Mesenchymal stem cell (in vitro differentiated cells and primary cell): ENCODE measurements at regions not wholly inside any gene's neighbourhood (a gene's known extent, or its start where the extent isn't known, plus 50 kb on each side); places are given as distances from the start of the nearest gene placed in this dataset.

Source experiments
- DNase-seq: peaks from one replicate; pipeline ENCODE4 v3.0.0-alpha.2; 2013
- H2AFZ ChIP-seq: one replicate; pipeline ENCODE4 v1.6.1; 2013; ENCODE audit warnings: low read depth, mild to moderate bottlenecking, control low read depth, inconsistent platforms, low read length, moderate library complexity
- H2AK5ac ChIP-seq: 2 replicates; pipeline ENCODE4 v1.6.1; 2013; ENCODE audit warnings: low read length, moderate library complexity, mild to moderate bottlenecking, inconsistent platforms; ENCODE audit not compliant: severe bottlenecking
- H2BK120ac ChIP-seq: one replicate; pipeline ENCODE4 v1.6.1; 2013; ENCODE audit warnings: low read depth, mild to moderate bottlenecking, inconsistent platforms, low read length, moderate library complexity
- H2BK12ac ChIP-seq, 2 experiments: one replicate each; pipeline ENCODE4 v1.6.1; 2013; ENCODE audit warnings: inconsistent platforms in 2 of 2, low read length in 2 of 2, mild to moderate bottlenecking in 2 of 2, moderate library complexity in 2 of 2, control low read depth in 1 of 2
- H2BK15ac ChIP-seq: one replicate; pipeline ENCODE4 v1.6.1; 2013; ENCODE audit warnings: mild to moderate bottlenecking, low read depth, inconsistent platforms; ENCODE audit not compliant: poor library complexity, severe bottlenecking
- H2BK5ac ChIP-seq: 2 replicates; pipeline ENCODE4 v1.6.1; 2013; ENCODE audit warnings: low read depth, mild to moderate bottlenecking, low read length, control low read depth, inconsistent platforms; ENCODE audit not compliant: poor library complexity, severe bottlenecking
- H3K14ac ChIP-seq, 2 experiments: one replicate each; pipeline ENCODE4 v1.6.1; 2013; ENCODE audit warnings: inconsistent platforms in 2 of 2, low read length in 2 of 2, control low read depth in 1 of 2, mild to moderate bottlenecking in 1 of 2, moderate library complexity in 1 of 2
- H3K18ac ChIP-seq, 2 experiments: one replicate each; pipeline ENCODE4 v1.6.1; 2013; ENCODE audit warnings: inconsistent platforms in 2 of 2, low read length in 2 of 2, control low read depth in 1 of 2, low read depth in 1 of 2, mild to moderate bottlenecking in 1 of 2
- H3K23ac ChIP-seq, 2 experiments: one replicate each; pipeline ENCODE4 v1.6.1; 2013; ENCODE audit warnings: inconsistent platforms in 2 of 2, low read length in 2 of 2, mild to moderate bottlenecking in 2 of 2, moderate library complexity in 2 of 2, control low read depth in 1 of 2
- H3K27ac ChIP-seq: 2 replicates; pipeline ENCODE4 v1.5.1; 2013; ENCODE audit warnings: mild to moderate bottlenecking, moderate library complexity, low read length, control low read depth, inconsistent platforms; ENCODE audit not compliant: poor library complexity, severe bottlenecking
- H3K27me3 ChIP-seq, 2 experiments: 2 replicates each; pipeline versions ENCODE4 v1.6.1 to v1.7.0; 2013; ENCODE audit warnings: low read length in 2 of 2, mild to moderate bottlenecking in 2 of 2, moderate library complexity in 2 of 2, control low read depth in 1 of 2, inconsistent platforms in 1 of 2; ENCODE audit not compliant: control insufficient read depth in 1 of 2, insufficient read depth in 1 of 2
- H3K36me3 ChIP-seq, 2 experiments: 2 replicates each; pipeline versions ENCODE4 v1.6.1 to v1.7.0; 2013; ENCODE audit warnings: low read length in 2 of 2, control low read depth in 1 of 2, inconsistent platforms in 1 of 2, low read depth in 1 of 2, mild to moderate bottlenecking in 1 of 2; ENCODE audit not compliant: insufficient read depth in 2 of 2, control insufficient read depth in 1 of 2
- H3K4ac ChIP-seq, 2 experiments: one replicate each; pipeline ENCODE4 v1.6.1; 2013; ENCODE audit warnings: inconsistent platforms in 2 of 2, low read length in 2 of 2, mild to moderate bottlenecking in 2 of 2, moderate library complexity in 2 of 2, control low read depth in 1 of 2, low read depth in 1 of 2
- H3K4me1 ChIP-seq: 2 replicates; pipeline ENCODE4 v1.6.1; 2013; ENCODE audit warnings: low read depth, low read length, control low read depth; ENCODE audit not compliant: control insufficient read depth, insufficient read depth
- H3K4me2 ChIP-seq: 2 replicates; pipeline ENCODE4 v1.6.1; 2013; ENCODE audit warnings: low read length, mild to moderate bottlenecking, inconsistent platforms; ENCODE audit not compliant: poor library complexity, severe bottlenecking
- H3K4me3 ChIP-seq, 2 experiments: 2 replicates each; pipeline versions ENCODE4 v1.5.1 to v1.7.0; 2013; ENCODE audit warnings: low read length in 2 of 2, mild to moderate bottlenecking in 2 of 2, control low read depth in 1 of 2, low read depth in 1 of 2; ENCODE audit not compliant: insufficient read depth in 1 of 2
- H3K79me1 ChIP-seq: replicated peaks from 2 replicates; pipeline ENCODE4 v1.6.1; 2013; ENCODE audit warnings: mild to moderate bottlenecking, control low read depth, low read length, inconsistent platforms; ENCODE audit not compliant: poor library complexity, severe bottlenecking
- H3K9ac ChIP-seq: 2 replicates; pipeline ENCODE4 v1.7.0; 2013; ENCODE audit warnings: mild to moderate bottlenecking, low read length, moderate library complexity
- H3K9me3 ChIP-seq: 2 replicates; pipeline ENCODE4 v1.7.0; 2013; ENCODE audit warnings: mild to moderate bottlenecking, low read length; ENCODE audit not compliant: control insufficient read depth
- H4K8ac ChIP-seq: one replicate; pipeline ENCODE4 v1.6.1; 2013; ENCODE audit warnings: inconsistent platforms, mild to moderate bottlenecking, low read length, moderate library complexity
- H4K91ac ChIP-seq: one replicate; pipeline ENCODE4 v1.6.1; 2013; ENCODE audit warnings: mild to moderate bottlenecking, low read length, inconsistent platforms
- WGBS: methylation state at CpG from one replicate; pipeline ENCODE4 v1.1.7; 2013; ENCODE audit warnings: mixed read lengths; 5-methylcytosine and 5-hydroxymethylcytosine counted together

- H3K9ac ChIP-seq = no peak overlapping the region
- H3K27ac ChIP-seq = no peak overlapping the region
- no peak overlapping the region for H2AK5ac ChIP-seq
- H3K23ac ChIP-seq = no peak overlapping the region
- no peaks in the 10 kb centered on the region for H3K36me3 ChIP-seq
- no peak overlapping the region for H3K4me2 ChIP-seq
- H3K27me3 ChIP-seq = peaks cover 0 to 9% of the 10 kb centered on the region in 2 experiments
- no peaks in the 10 kb centered on the region for H3K4me1 ChIP-seq
- H3K4ac ChIP-seq = no peak overlapping the region
- no peak overlapping the region for H4K91ac ChIP-seq
- no peak overlapping the region for H4K8ac ChIP-seq
- no peak overlapping the region for H2BK5ac ChIP-seq
- WGBS = 67% methylated on average over 4 of the region's 5 CpGs
- no peak overlapping the region for H3K4me3 ChIP-seq
- H3K79me1 ChIP-seq = no peaks in the 10 kb centered on the region
- no peaks in the 10 kb centered on the region for H3K9me3 ChIP-seq
- H2BK12ac ChIP-seq = no peak overlapping the region
- no peak overlapping the region for H2AFZ ChIP-seq
- H3K18ac ChIP-seq = no peak overlapping the region
- no peak overlapping the region for H2BK120ac ChIP-seq
- no peak for DNase-seq
- no peak overlapping the region for H3K14ac ChIP-seq
- H2BK15ac ChIP-seq = no peak overlapping the region
These were observed 281.6 kb upstream of the CCL2 start for GRCh38 chr17:33973491-33973890.

DNA sequence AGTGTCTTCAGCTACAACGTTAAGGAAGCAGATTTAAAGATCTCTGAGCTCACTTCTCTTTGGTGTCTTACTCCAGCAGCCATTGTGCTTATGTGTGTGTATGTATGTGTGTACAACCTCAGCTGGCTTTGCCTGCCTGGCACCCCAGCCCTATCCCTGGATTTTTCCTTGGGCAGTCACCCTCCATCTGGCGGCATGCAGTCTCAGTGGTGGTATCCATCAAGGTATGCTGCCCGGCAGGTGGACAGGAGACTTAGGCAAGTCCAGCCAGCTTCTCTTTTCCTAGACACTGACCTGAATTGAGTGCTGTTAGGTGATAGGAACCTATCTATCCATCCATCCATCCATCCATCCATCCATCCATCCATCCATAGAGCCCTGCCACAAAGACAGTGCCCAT lies 280.8 kb upstream of the CCL2 start:
- no peak for DNase-seq
- Histone ChIP-seq H4K8ac (no peak overlapping the region), H2BK120ac (no peak overlapping the region), H3K27me3 (peaks cover 0 to 9% of the 10 kb centered on the region in 2 experiments), H3K4me2 (no peak overlapping the region), H3K4me1 (no peaks in the 10 kb centered on the region), H3K14ac (no peak overlapping the region), H2BK12ac (no peak overlapping the region), H3K9ac (no peak overlapping the region), H3K18ac (no peak overlapping the region), H3K27ac (no peak overlapping the region), H3K9me3 (no peaks in the 10 kb centered on the region), H2AFZ (no peak overlapping the region), H2BK5ac (no peak overlapping the region), H3K23ac (no peak overlapping the region), H3K36me3 (no peaks in the 10 kb centered on the region), H3K4ac (no peak overlapping the region), H4K91ac (no peak overlapping the region), H2BK15ac (no peak overlapping the region), H3K79me1 (no peaks in the 10 kb centered on the region), H3K4me3 (no peak overlapping the region), H2AK5ac (no peak overlapping the region)
- 75% methylated on average over 2 of the region's 3 CpGs for WGBS

DNA sequence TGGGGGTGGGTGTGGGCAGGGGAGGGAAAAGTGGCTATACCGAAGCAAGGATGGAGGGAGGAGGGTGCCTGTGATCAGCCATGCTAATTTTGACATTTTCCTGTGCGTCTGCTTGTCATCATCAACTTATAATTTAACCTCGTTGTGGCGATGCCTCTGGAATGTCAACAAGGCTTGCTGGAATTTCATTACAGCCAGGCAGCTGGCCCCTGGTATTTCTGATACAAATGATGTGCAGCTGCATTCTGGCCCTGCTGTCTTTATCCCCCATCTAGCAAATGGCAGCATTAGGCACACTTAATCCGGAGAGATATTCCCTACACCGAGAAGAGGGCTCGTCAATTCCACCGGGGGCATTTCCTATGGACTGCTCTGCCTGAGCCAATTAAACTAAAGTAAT lies 278.3 kb upstream of the CCL2 start:
- H2AK5ac ChIP-seq = no peak overlapping the region
- DNase-seq = no peak
- H3K14ac ChIP-seq = no peak overlapping the region
- H2BK120ac ChIP-seq = no peak overlapping the region
- no peak overlapping the region for H4K91ac ChIP-seq
- H3K36me3 ChIP-seq = no peaks in the 10 kb centered on the region
- H3K79me1 ChIP-seq = no peaks in the 10 kb centered on the region
- H3K18ac ChIP-seq = no peak overlapping the region
- H3K4me1 ChIP-seq = no peaks in the 10 kb centered on the region
- no peak overlapping the region for H3K23ac ChIP-seq
- H3K4ac ChIP-seq = no peak overlapping the region
- no peaks in the 10 kb centered on the region for H3K9me3 ChIP-seq
- no peak overlapping the region for H2BK5ac ChIP-seq
- H4K8ac ChIP-seq = no peak overlapping the region
- no peak overlapping the region for H2AFZ ChIP-seq
- no peak overlapping the region for H3K9ac ChIP-seq
- H3K27me3 ChIP-seq = no peaks in the 10 kb centered on the region
- H3K27ac ChIP-seq = no peak overlapping the region
- no peak overlapping the region for H2BK15ac ChIP-seq
- no peak overlapping the region for H3K4me3 ChIP-seq
- no peak overlapping the region for H2BK12ac ChIP-seq
- WGBS = 48% methylated on average over 8 of the region's 8 CpGs
- H3K4me2 ChIP-seq = no peak overlapping the region

GRCh38 chr17:33977729-33978514 lies 277.2 kb upstream of the CCL2 start:
- Histone ChIP-seq H3K4me3 (no peak overlapping the region), H3K4me1 (no peaks in the 10 kb centered on the region), H2BK15ac (no peak overlapping the region), H3K4ac (no peak overlapping the region), H3K9me3 (no peaks in the 10 kb centered on the region), H3K18ac (no peak overlapping the region), H3K23ac (no peak overlapping the region), H2BK5ac (no peak overlapping the region), H2AFZ (no peak overlapping the region), H3K4me2 (no peak overlapping the region), H3K9ac (no peak overlapping the region), H3K27me3 (no peaks in the 10 kb centered on the region), H2BK120ac (no peak overlapping the region), H3K27ac (no peak overlapping the region), H2AK5ac (no peak overlapping the region), H3K36me3 (no peaks in the 10 kb centered on the region), H3K79me1 (no peaks in the 10 kb centered on the region), H4K8ac (no peak overlapping the region), H3K14ac (no peak overlapping the region), H2BK12ac (no peak overlapping the region), H4K91ac (no peak overlapping the region)
- 68% methylated on average over 10 of the region's 10 CpGs for WGBS
- no peak for DNase-seq
